GM21825 (cell line): ENCODE measurements at regions not wholly inside any gene's neighbourhood (a gene's known extent, or its start where the extent isn't known, plus 50 kb on each side); places are given as distances from the start of the nearest gene placed in this dataset.

ENCODE experiments used
- ATAC-seq: cut with Tn5 transposase; IDR thresholded peaks from one replicate; pipeline ENCODE4 v1.9.1; 2021; ENCODE audit warnings: mild to moderate bottlenecking, moderate library complexity; ENCODE audit not compliant: unreplicated experiment

DNA sequence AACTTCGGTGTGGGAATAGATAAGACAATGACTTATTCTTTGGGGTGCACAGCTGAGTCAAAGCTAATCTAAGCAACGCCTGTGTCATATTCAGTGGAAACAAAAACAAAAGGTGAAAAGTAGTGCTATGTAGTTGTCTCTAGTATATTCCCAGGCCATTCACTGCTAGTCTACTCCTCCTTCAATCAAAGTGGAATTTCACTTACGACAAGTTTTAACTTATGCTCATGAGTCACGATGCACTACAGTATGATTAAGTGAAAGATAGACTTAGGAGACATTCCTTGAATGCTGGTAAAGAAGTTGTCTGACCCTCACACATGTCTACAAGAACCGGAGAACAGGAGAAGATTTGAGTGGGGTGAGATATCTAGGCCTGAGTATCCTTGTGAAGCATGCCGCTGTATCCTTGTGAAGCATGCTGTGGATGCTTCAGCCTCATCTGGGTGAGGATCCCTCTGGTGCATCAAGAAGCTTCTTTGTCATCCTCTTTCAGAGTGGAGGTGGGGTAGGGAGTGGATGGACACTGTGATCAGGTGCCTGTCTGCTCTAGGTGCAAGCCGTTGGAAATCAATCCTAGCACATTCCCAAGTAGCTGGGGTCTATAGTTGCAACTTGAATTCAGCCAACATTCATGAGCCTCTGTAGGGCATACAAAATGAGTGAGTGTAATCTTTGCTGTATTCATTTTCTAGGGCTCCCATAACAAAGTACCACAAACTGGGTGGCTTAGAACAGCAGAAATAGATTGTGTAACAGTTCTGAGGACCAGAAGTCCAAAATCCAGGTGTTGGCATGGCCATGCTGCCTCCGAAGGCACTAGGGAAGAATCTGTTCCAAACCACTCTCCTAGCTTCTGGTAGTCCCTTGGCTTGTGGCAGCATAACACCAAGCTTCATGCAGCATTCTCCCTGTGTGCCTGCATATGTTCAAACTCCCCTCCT, 173.5 kb upstream of the FN1 start:
- ATAC-seq = no peak

DNA sequence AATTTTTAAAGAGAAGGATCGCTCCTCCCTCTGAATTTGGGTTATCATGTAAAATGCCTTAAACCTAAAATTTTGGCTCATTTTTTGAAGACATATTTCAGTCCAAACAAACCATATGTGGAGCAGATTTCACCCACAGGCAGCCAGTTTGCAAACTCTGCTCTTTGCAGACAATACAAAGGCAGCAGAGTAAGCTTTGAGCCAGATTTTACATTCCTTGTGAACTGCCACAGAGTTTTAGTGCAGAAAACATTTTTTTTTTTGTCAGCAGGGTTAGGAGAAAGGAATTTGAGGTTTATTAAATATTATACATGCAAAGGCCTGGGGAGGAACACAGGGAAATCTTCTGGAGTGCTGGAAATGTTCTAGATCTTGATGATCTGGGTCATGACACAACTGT, 171.9 kb upstream of the FN1 start:
- ATAC-seq = no peak

DNA sequence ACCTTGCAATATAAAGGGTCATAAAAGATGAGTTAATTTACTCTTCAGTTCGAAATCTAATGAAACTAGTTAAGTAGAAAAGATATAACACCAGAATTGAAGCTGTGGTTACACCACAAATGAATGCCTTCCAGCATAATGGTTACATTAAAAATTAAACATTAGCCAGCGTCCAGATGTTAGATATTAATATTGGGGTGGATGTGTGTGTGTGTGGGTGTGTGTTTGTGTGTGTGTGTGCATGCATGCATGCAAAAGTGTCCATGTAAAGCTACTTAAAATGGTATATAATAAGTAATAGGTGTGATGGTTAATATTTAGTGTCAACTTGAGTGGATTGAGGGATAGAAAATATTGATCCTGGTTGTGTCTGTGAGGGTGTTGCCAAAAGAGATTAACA, 170.4 kb upstream of the FN1 start:
- ATAC-seq = no peak

GRCh38 chr2:215605214-215605613, 169.3 kb upstream of the FN1 start:
- no peak for ATAC-seq

DNA sequence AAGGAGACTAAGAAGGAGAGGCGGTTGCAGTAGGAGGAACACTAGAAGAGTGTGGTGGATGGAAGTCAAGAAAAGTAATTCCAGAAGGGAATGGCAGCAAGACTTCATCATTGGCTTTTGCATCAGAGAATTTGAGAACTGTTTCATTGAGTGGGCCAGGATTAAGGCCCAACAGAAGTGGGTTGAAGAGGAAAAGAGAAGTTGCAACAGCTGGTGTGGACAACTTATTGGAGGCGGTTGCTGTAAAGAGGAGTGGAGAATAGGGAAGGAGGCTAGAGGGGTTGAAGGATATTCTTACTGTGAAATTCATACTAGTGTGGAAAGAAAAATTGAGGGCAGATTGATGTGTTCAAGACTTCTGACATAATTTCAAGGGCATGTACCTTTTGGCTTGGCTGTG, 168.7 kb upstream of the FN1 start:
- no peak for ATAC-seq

DNA sequence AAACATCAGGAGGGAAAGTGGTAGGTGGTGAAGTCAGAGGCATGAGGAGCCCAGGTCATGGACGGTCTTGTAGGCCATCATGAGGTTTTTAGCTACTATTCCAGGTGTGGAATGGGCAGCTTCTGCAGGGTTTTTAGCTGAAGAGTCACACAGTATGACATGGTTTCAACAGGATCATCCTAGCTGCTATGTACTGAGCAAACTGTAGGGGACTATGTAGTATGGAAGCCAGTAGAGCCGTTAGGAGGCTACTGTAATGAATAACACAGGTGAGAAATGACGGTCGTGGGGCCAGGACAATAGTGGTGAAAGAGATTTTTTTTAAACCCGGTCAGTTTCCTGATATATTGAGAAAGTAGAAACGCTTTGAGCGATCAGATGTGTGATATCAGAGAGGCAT, 167.6 kb upstream of the FN1 start:
- ATAC-seq = no peak

DNA sequence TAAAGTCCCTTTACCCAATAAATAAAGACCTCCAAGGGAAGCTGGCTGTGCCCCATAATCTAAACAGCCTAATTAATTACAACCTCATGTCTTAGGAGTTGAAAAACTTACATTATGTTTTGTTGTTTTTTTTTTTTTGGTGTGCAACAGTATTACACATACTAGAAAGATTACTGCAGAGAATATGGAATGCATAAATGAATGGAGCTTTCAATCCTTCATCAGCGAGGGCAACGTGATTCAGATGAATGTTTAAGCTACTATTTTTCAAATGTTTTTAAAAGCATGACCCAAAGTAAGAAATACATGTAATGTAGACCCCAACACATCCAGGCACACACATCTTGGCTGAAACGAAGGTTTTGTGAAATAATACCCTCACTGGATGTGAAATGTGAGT, 167.1 kb upstream of the FN1 start:
- ATAC-seq = no peak

GRCh38 chr2:215601990-215602721, 166.3 kb upstream of the FN1 start:
- no peak for ATAC-seq

DNA sequence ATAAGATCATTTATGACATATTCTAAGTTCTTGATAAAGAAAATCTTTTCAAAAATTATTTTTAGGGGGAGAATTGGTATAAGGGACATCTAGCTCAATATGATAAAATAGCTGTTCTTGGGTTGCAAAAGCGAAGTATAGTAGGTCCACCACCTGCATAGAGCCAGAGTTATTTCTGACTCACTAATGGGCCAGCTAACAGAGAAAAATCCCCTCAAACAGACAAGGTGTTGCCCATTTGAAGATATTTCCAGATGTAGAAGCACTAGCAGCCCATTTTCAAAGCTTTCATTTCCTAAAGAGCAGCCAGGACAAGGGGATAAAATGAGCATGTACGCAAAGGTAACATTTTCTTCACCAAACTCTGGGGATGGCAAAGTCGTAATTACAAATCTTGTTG, 165.7 kb upstream of the FN1 start:
- no peak for ATAC-seq

- ATAC-seq = no peak
Observed at GRCh38 chr2:215598376-215598975, 162.6 kb upstream of the FN1 start.

- no peak for ATAC-seq
Observed at GRCh38 chr2:215597577-215597976, 161.7 kb upstream of the FN1 start.

- ATAC-seq = no peak
Observed at GRCh38 chr2:215594766-215595165, 158.9 kb upstream of the FN1 start.

DNA sequence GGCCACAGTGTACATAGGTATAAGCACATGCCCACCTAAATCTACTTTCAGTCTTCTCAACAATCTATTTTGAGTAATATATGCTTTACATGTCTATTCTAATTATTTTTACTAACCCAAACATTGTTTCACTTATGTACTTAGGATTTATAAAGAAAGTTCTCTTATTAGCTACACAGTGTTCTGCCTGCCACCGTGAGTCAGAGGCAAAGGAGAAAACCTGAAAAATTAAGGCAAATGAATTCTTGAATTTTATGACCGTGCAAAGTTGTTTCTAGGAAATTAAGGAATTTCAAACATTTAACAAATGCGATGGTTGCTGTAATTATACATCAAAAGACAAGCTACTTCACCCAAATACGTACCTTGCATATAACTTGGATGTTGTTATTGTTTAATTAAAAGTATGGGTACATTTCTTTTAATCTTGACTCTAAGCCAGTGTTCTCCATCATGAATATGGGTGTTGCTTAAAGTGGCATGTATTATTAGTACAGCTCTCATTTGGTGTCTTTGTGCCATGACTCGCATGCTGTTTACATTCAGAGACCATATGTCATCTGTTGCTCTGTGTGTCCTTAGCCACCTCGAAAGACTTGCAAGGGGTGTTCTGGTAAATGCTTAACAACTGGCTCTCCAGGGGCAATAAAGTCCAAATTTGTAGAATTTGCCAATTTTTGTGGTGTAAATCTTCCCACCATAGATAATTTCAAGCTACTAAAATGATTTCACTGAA, 154.3 kb upstream of the FN1 start:
- no peak for ATAC-seq

DNA sequence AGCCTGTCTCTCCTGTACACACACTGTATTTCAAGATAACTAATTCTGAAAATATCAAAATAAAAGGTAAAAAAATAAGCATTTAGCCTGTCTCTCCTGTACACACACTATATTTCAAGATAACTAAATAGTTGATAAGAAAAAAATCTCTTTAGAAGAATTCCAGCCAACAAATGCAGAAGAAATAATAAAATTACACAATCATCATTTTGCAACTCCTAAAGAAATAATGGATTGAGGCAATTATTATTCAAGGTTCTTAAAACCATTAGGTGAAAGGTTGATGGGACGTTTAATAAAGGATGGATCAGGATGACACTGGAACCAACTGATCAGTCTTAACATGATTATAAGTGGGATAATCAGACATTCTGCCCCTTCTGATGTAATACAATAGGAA, 148.0 kb upstream of the FN1 start:
- ATAC-seq = no peak

DNA sequence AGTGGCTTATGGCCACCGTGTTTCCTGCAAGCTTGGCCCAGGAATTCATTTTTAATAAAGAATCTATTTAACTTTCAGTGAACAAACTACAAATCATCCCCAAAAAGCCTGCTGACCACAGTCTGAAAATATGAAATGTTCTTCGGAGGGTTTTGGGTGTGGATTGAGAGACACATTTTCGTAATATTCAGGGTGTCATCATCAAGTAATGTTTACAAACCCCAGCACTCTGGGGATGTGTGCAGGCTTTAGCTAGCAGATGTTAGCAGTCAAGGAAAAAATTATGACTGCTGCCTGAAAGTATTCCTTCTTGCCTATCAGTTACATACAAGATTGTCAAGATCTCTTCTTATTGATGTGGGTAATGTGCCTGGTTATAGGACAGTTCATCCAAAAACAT, 143.9 kb upstream of the FN1 start:
- ATAC-seq = no peak

DNA sequence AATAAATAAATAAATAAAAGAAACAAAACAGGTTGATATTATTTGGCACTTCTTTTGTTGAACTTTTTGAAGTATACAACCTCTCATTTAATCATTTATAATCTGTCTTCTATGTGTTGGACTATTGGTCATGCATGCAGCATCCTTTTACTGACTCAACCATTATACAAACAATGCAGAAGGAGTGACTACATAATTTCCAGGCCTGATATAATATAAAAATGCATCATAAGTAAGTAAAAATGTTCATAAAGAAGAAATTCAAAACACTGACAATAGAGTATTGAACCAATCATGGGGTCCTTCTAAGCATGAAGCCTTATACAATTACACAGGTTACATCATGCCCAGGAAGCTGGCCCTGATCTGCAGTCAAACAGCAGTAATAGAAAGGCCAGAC, 141.5 kb upstream of the FN1 start:
- ATAC-seq = no peak

- ATAC-seq = no peak
Observed at GRCh38 chr2:215576572-215576971, 140.7 kb upstream of the FN1 start.

DNA sequence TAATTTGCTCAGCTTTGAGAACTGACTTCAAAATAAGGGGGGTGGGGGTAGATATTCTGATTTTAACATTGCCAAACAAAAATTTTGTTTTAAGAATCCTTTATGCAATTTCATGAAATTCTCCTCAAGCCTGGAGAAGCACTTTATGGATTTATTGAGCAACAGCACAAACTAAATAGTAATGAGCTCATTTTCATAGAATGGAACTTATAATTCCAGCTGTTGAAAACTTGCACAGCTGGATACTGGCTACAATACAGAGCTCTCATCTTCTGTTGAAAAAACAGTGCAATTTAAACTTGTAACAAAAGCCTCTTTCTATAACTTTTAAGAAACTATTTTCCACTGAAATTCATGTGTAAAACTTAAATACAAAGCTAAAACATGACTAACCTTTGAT, 137.6 kb upstream of the FN1 start:
- no peak for ATAC-seq

- ATAC-seq = no peak
Observed at GRCh38 chr2:215572341-215572848, 136.5 kb upstream of the FN1 start.

- no peak for ATAC-seq
Observed at GRCh38 chr2:215571689-215572088, 135.8 kb upstream of the FN1 start.

GRCh38 chr2:215567504-215567903, 131.6 kb upstream of the FN1 start:
- no peak for ATAC-seq
